Astrocyte (in vitro differentiated cells and primary cell): ENCODE measurements at regions not wholly inside any gene's neighbourhood (a gene's known extent, or its start where the extent isn't known, plus 50 kb on each side); places are given as distances from the start of the nearest gene placed in this dataset.

Experiments
- DNase-seq: peaks from one replicate; pipeline ENCODE4 v3.0.0-alpha.2; 2010; ENCODE audit warnings: low read depth
- FAIRE-seq: peaks from 2 replicates; lab custom pipeline; 2011; peaks lifted over from hg19 to GRCh38; lab: Jason Lieb, UNC
- H2AFZ ChIP-seq: 2 replicates; pipeline ENCODE4 v1.6.0; 2012; ENCODE audit warnings: low read depth, low read length, inconsistent platforms
- H3K27ac ChIP-seq: 2 replicates; pipeline ENCODE4 v1.5.1; 2011; ENCODE audit warnings: low read depth, low read length, inconsistent platforms
- H3K27me3 ChIP-seq: 2 replicates; pipeline ENCODE4 v1.6.0; 2011; ENCODE audit warnings: low read length, inconsistent platforms; ENCODE audit not compliant: insufficient read depth
- H3K36me3 ChIP-seq: 2 replicates; pipeline ENCODE4 v1.5.1; 2011; ENCODE audit warnings: low read length, inconsistent platforms; ENCODE audit not compliant: insufficient read depth
- H3K4me1 ChIP-seq: 2 replicates; pipeline ENCODE4 v1.5.1; 2011; ENCODE audit warnings: low read length, inconsistent platforms; ENCODE audit not compliant: insufficient read depth
- H3K4me2 ChIP-seq: 2 replicates; pipeline ENCODE4 v1.6.0; 2012; ENCODE audit warnings: low read length, inconsistent platforms
- H3K4me3 ChIP-seq: 2 replicates; pipeline ENCODE4 v1.5.1; 2011; ENCODE audit warnings: low read depth, mild to moderate bottlenecking, low read length, inconsistent platforms; ENCODE audit not compliant: insufficient read depth
- H3K79me2 ChIP-seq: 2 replicates; pipeline ENCODE4 v1.6.0; 2012; ENCODE audit warnings: mild to moderate bottlenecking, low read length, inconsistent platforms; ENCODE audit not compliant: insufficient read depth
- H3K9ac ChIP-seq: 2 replicates; pipeline ENCODE4 v1.6.0; 2012; ENCODE audit warnings: mild to moderate bottlenecking, low read length, inconsistent platforms
- H3K9me3 ChIP-seq: 2 replicates; pipeline ENCODE4 v1.5.1; 2012; ENCODE audit warnings: low read depth, mild to moderate bottlenecking, low read length, inconsistent platforms; ENCODE audit not compliant: insufficient read depth
- H4K20me1 ChIP-seq: 2 replicates; pipeline ENCODE4 v1.6.0; 2012; ENCODE audit warnings: low read length, inconsistent platforms; ENCODE audit not compliant: insufficient read depth
- H3K27ac Mint-ChIP-seq: one replicate; pipeline ENCODE4 v1.8.0; 2021; ENCODE audit warnings: mild to moderate bottlenecking, mixed read lengths; ENCODE audit not compliant: unreplicated experiment
- H3K27me3 Mint-ChIP-seq: one replicate; pipeline ENCODE4 v1.8.0; 2021; ENCODE audit warnings: low read depth, mixed read lengths; ENCODE audit not compliant: unreplicated experiment
- H3K36me3 Mint-ChIP-seq: one replicate; pipeline ENCODE4 v1.8.0; 2021; ENCODE audit warnings: low read depth, mixed read lengths; ENCODE audit not compliant: unreplicated experiment
- H3K4me1 Mint-ChIP-seq: one replicate; pipeline ENCODE4 v1.8.0; 2021; ENCODE audit warnings: low read depth, mixed read lengths; ENCODE audit not compliant: unreplicated experiment
- H3K4me3 Mint-ChIP-seq: one replicate; pipeline ENCODE4 v1.8.0; 2021; ENCODE audit warnings: mild to moderate bottlenecking, moderate library complexity, mixed read lengths; ENCODE audit not compliant: unreplicated experiment
- H3K9me3 Mint-ChIP-seq: one replicate; pipeline ENCODE4 v1.8.0; 2021; ENCODE audit warnings: mild to moderate bottlenecking, mixed read lengths; ENCODE audit not compliant: unreplicated experiment
- CTCF ChIP-seq: IDR thresholded peaks from 2 replicates; pipeline ENCODE4 v1.5.1; 2011; ENCODE audit warnings: low read depth, mild to moderate bottlenecking, inconsistent platforms, low read length, moderate library complexity; ENCODE audit not compliant: insufficient read depth
- EZH2 ChIP-seq: IDR thresholded peaks from 2 replicates; pipeline ENCODE4 v1.6.1; 2012; ENCODE audit warnings: mild to moderate bottlenecking, low read length, inconsistent platforms; ENCODE audit not compliant: insufficient read depth

- Mint-ChIP-seq H3K27ac (no peak overlapping the region), H3K4me3 (no peak overlapping the region), H3K27me3 (peaks cover 29% of the 10 kb centered on the region), H3K9me3 (peaks cover 3% of the 10 kb centered on the region), H3K4me1 (peaks cover 4% of the 10 kb centered on the region), H3K36me3 (no peaks in the 10 kb centered on the region)
- Histone ChIP-seq H3K36me3 (no peaks in the 10 kb centered on the region), H3K79me2 (no peaks in the 10 kb centered on the region), H3K27me3 (no peaks in the 10 kb centered on the region), H3K9ac (no peak overlapping the region), H3K9me3 (peaks cover 5% of the 10 kb centered on the region), H3K4me2 (no peak overlapping the region), H3K27ac (no peak overlapping the region), H4K20me1 (no peaks in the 10 kb centered on the region), H3K4me3 (no peak overlapping the region), H3K4me1 (no peaks in the 10 kb centered on the region), H2AFZ (no peak overlapping the region)
- no peak for TF ChIP-seq EZH2
- TF ChIP-seq CTCF: no peak
- DNase-seq (no peak), FAIRE-seq (no peak)
Observed at GRCh38 chr2:23058435-23058834, 326.5 kb upstream of the KLHL29 start.

- Histone ChIP-seq H3K4me1 (no peaks in the 10 kb centered on the region), H3K4me2 (no peak overlapping the region), H3K9me3 (no peaks in the 10 kb centered on the region), H3K27ac (no peak overlapping the region), H3K4me3 (no peak overlapping the region), H3K36me3 (no peaks in the 10 kb centered on the region), H3K79me2 (no peaks in the 10 kb centered on the region), H3K9ac (no peak overlapping the region), H4K20me1 (no peaks in the 10 kb centered on the region), H3K27me3 (no peaks in the 10 kb centered on the region), H2AFZ (no peak overlapping the region)
- H3K4me3 Mint-ChIP-seq: no peak overlapping the region
- no peak for FAIRE-seq
- no peak overlapping the region for H3K27ac Mint-ChIP-seq
- peaks cover 29% of the 10 kb centered on the region for H3K27me3 Mint-ChIP-seq
- DNase-seq: no peak
- no peaks in the 10 kb centered on the region for H3K4me1 Mint-ChIP-seq
- peaks cover 2% of the 10 kb centered on the region for H3K9me3 Mint-ChIP-seq
- TF ChIP-seq CTCF: no peak
- no peak for TF ChIP-seq EZH2
- H3K36me3 Mint-ChIP-seq: no peaks in the 10 kb centered on the region
Observed at GRCh38 chr2:23065210-23065609, 319.8 kb upstream of the KLHL29 start.

GRCh38 chr2:23065936-23066335, 319.0 kb upstream of the KLHL29 start:
- Histone ChIP-seq H4K20me1 (no peaks in the 10 kb centered on the region), H3K4me3 (no peak overlapping the region), H3K36me3 (no peaks in the 10 kb centered on the region), H3K4me2 (no peak overlapping the region), H3K9me3 (no peaks in the 10 kb centered on the region), H3K27me3 (no peaks in the 10 kb centered on the region), H2AFZ (no peak overlapping the region), H3K27ac (no peak overlapping the region), H3K79me2 (no peaks in the 10 kb centered on the region), H3K9ac (no peak overlapping the region), H3K4me1 (no peaks in the 10 kb centered on the region)
- FAIRE-seq (no peak), DNase-seq (no peak)
- Mint-ChIP-seq H3K4me1 (no peaks in the 10 kb centered on the region), H3K27me3 (peaks cover 26% of the 10 kb centered on the region), H3K27ac (no peak overlapping the region), H3K9me3 (peaks cover 2% of the 10 kb centered on the region), H3K36me3 (no peaks in the 10 kb centered on the region), H3K4me3 (no peak overlapping the region)
- TF ChIP-seq EZH2 (no peak), CTCF (no peak)
